Activated naive CD4-positive, alpha-beta T cell treated with anti-CD3 and anti-CD28 coated beads, Interleukin-2, amount 50 U/mL, for 16 hours (primary cell): ENCODE measurements at regions not wholly inside any gene's neighbourhood (a gene's known extent, or its start where the extent isn't known, plus 50 kb on each side); places are given as distances from the start of the nearest gene placed in this dataset.
"Not testable (repeated sequence)": the region's sequence is repeated elsewhere in the genome, so short reads cannot be mapped to it uniquely, and the experiment has no call there.

Experiments
- DNase-seq: peaks from one replicate; pipeline ENCODE4 v3.0.0-alpha.2; 2020

- no peak for DNase-seq
These were observed 82.1 kb downstream of the ZFP36L2 start for GRCh38 chr2:43144263-43144662.

- DNase-seq, result no peak
These were observed 82.7 kb downstream of the ZFP36L2 start for GRCh38 chr2:43143756-43144155.

GRCh38 chr2:43142921-43143438 lies 83.4 kb downstream of the ZFP36L2 start:
- peak; percentile 52 for DNase-seq

- not testable (repeated sequence) for DNase-seq
These were observed 84.7 kb downstream of the ZFP36L2 start for GRCh38 chr2:43141636-43142151.

GRCh38 chr2:43139996-43140621 lies 86.3 kb downstream of the ZFP36L2 start:
- no peak for DNase-seq

- no peak for DNase-seq
These were observed 86.9 kb downstream of the ZFP36L2 start for GRCh38 chr2:43139501-43139900.

- DNase-seq, result no peak
These were observed 88.0 kb downstream of the ZFP36L2 start for GRCh38 chr2:43138441-43138840.

- peak; percentile 69 for DNase-seq
These were observed 89.5 kb downstream of the ZFP36L2 start for GRCh38 chr2:43136876-43137275.

- no peak for DNase-seq
These were observed 90.2 kb downstream of the ZFP36L2 start for GRCh38 chr2:43136011-43136799.

- DNase-seq, result no peak
These were observed 90.8 kb downstream of the ZFP36L2 start for GRCh38 chr2:43135583-43135982.

- DNase-seq, result no peak
These were observed 91.9 kb downstream of the ZFP36L2 start for GRCh38 chr2:43134571-43134889.

GRCh38 chr2:43133708-43134570 lies 92.5 kb downstream of the ZFP36L2 start:
- DNase-seq, result peak; percentile 68

GRCh38 chr2:43133336-43133707 lies 93.1 kb downstream of the ZFP36L2 start:
- no peak for DNase-seq

- DNase-seq, result no peak
These were observed 93.6 kb downstream of the ZFP36L2 start for GRCh38 chr2:43132683-43133301.

GRCh38 chr2:43131890-43132682 lies 94.3 kb downstream of the ZFP36L2 start:
- DNase-seq, result no peak

GRCh38 chr2:43131051-43131889 lies 95.1 kb downstream of the ZFP36L2 start:
- peak; percentile 64 for DNase-seq

- DNase-seq, result no peak
These were observed 95.9 kb downstream of the ZFP36L2 start for GRCh38 chr2:43130548-43130875.

GRCh38 chr2:43129676-43130547 lies 96.5 kb downstream of the ZFP36L2 start:
- no peak for DNase-seq

- DNase-seq, result no peak
These were observed 97.8 kb downstream of the ZFP36L2 start for GRCh38 chr2:43128559-43128955.

GRCh38 chr2:43127941-43128558 lies 98.4 kb downstream of the ZFP36L2 start:
- no peak for DNase-seq
